Activated CD4-positive, CD25-positive, alpha-beta regulatory T cell treated with anti-CD3 and anti-CD28 coated beads, Interleukin-2, amount 50 U/mL, for 24 hours (primary cell): ENCODE measurements at regions not wholly inside any gene's neighbourhood (a gene's known extent, or its start where the extent isn't known, plus 50 kb on each side); places are given as distances from the start of the nearest gene placed in this dataset.
"Not testable (repeated sequence)": the region's sequence is repeated elsewhere in the genome, so short reads cannot be mapped to it uniquely, and the experiment has no call there.

ENCODE experiments used
- ATAC-seq, 2 donors: fragments of 150-1000 bp; cut with Tn5 transposase; one replicate each; pipeline ENCODE4 v1.10.0; 2021; ENCODE audit warnings: mild to moderate bottlenecking in 1 of 2, moderate library complexity in 1 of 2

DNA sequence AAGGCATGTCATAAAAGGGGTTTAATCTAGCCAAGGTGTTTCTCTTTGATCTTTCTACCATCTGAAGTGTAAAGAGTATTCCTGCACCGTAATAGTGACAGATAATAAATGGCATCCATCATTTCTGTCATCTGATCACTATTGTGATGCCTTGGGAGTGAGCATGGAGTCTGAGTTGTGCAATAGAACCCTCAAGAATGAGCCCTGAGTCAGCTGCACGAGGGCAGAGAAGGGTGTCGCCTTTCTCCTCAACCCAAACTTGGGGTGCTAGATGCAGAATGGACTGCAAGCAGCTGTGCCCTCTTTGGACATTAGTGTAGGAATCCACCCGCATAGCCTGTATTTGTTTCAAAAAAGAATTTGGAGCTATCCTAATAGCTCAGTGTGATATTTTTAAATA lies 115.2 kb downstream of the ZNF37A start:
- no peak for ATAC-seq

DNA sequence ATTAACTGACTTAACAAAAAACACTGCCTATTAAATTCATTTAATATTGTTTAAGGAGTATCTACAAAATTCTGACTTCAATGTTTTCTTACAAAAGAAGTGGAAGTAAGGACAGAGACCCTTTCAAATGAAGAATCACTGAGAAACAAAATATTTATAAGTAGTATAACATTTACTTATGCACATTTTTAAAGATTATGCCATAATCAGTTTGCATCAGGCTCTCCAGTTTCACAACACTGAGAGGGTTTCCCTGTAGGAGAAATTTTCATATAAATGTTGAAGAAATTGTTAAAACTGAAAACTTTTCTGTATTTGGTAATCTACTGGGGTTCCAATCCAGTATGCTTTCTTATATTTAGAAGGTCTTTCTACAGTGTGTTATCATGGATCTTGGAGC lies 115.6 kb downstream of the ZNF37A start:
- ATAC-seq: not testable (repeated sequence)

DNA sequence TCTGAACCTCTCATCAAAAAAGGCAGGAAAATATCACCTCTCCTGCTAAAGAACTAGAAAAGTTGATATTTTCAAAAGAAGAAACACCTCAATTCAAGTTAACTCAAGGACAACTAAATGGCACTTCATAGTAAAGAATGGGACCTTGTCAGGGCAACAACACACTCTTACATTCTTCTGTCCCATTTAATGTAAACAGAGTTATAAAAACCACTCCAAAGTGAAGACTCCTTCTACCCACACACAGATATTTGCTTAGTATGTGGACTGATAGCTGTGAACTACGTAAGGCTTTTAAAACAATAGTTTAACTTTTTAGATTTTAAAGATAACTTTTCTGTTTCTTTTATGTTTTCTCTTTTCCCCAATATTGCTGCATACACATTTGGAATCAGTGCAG lies 118.3 kb downstream of the ZNF37A start:
- ATAC-seq: no peak

DNA sequence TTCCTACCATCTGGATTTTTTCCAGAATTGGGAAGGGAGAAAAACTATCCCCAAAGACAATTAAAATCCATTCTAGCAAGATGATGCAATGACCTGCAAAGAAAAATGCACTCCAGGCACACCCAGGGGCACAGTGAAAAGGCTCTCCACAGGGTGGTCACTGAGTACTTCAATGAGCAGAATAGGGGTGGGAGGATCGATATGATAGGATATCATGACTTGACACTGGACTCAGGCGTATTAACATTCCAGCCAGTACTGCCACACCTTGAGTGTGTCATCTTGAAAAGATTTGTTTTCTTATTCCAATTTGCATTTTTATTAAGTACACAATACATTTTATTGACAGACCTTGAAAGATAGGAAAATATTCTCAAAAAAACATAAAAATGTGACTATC lies 132.2 kb downstream of the ZNF37A start:
- ATAC-seq: no peak

DNA sequence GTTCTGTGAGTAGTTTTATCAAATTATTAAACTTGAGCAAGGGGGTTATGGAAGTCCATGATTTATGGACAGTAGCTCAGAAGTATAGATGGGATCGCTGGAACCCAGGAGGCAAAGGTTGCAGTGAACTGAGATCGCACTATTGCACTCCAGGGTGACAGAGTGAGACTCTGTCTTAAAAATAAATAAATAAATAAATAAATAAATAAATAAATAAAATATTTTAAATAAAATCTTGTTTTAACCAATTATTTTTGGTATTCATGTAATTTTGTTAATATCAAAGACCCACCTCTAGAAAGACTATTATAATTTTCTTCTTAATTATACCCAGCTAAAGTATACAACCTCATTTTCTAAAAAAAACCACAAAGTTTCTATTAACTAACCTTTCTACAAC lies 134.3 kb downstream of the ZNF37A start:
- no peak for ATAC-seq

DNA sequence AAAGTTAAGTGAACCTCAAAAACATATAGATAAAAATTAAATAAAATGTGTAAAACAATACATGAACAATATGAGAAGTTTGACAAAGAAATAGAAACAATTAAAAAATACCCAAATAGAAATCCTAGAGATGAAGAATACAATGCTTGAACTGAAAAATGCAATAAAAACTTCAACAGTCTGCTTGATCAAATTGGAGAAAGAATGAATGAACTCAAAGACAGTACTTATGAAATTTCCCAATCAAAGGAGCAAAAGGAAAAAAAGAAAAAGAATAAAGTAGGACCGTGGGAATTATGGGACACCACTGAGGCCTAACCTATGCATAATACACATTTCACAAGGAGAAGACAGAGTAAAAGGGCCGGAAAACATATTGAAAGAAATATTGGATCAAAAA lies 144.3 kb downstream of the ZNF37A start:
- not testable (repeated sequence) for ATAC-seq

DNA sequence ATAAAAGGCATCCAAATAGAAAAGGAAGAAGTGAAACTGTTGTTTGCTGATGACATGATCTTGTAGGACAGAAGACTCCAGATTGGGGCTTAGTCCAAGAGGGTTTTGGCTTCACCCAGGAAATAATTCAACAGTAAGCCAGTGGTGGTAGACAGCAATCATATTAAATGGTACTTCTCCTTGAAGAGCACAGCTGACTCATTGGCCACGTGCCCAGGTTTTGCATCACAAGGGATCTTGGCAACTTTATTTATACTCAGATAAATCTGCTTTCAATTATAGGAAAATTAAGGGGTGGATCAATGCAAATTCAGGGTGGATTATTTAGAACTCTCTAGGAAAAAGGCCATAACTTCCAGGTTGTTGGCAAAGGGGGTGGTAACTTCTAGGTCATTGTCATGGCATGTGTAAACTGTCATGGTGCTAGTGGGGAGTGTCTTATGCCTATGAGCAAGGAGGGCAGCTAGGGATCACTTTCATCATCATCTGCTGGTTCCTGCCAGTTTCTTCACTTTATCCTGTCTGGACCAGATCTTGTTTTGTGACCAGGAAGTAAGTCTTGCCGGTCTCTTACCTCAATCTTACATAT lies 148.0 kb downstream of the ZNF37A start:
- not testable (repeated sequence) for ATAC-seq

DNA sequence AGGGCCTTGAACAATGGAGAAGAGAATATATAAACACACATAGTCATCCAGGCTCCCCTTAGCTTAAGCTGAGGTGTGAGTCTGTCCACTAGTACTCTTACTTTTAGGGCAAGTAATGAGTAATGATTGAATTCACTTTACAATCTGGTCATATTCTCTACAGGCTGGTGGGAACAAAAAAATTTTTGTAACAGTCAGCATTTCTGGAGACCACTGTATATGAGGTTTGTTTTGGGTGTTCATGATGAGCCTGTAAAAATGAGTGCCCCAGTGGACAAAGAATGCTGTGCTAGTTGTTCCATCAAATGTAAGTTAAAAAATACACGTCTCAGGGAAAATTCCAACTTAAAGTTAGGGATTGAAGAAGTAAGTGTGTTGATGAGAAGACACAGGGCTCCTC lies 154.0 kb downstream of the ZNF37A start:
- ATAC-seq: not testable (repeated sequence)

DNA sequence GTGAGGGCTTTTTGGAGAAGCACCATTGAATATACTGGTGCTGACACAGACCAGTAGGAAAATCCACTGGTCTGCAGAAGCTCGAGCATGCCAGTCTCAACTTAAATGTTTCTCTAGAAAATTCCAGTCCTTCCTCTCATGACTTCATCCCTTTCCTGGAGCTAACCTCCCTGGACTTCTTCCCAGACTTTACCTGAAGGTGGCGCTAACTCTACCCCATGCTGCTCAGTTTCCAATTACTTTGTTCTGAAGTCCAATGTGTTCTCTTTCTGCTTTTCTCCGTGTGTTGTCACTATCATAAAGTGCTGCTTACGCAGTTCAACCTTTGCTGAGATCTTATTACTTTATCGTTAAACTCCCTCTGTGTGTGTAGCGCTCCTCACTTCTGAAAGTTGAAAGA lies 158.4 kb downstream of the ZNF37A start:
- ATAC-seq: not testable (repeated sequence)

DNA sequence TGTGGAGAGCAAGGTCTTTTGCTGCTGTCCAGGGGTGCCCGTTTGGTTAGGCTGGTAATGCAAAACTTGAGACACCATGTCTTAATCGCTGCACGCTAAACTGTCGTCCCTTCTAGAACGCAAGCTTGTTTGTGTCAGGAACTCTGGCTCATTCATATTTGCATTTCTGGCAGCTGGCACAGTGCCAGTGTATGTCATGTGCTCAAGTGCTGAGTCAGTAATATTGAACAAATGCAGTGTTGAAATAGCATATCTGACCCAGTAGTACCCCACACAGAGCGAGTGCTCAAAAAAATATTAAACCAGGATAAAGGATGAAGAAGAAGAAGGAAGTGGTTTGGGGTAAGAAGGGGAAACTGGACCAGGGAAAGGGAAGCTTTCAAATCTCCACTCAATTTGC lies 173.4 kb downstream of the ZNF37A start:
- ATAC-seq: not testable (repeated sequence)

DNA sequence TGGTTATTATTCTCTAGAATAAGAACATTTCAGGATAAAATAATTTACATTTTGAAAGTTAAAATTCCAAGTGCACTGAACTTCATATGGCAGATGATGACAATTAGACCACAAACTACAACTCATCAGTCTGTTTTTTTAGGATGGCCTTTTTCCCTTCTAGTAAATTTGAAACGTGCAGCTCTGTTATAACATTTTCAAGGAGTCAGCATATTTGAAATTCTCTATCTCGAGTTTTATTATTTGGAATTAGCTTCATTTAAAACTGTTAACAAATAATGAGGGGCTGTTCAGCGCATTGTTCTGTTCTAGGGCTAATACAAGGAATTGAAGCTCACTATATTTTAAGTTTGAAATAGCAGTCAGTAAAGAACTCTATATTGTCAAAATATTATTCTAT lies 176.9 kb downstream of the ZNF37A start:
- not testable (repeated sequence) for ATAC-seq

GRCh38 chr10:38274879-38275278 lies 180.7 kb downstream of the ZNF37A start:
- not testable (repeated sequence) for ATAC-seq

DNA sequence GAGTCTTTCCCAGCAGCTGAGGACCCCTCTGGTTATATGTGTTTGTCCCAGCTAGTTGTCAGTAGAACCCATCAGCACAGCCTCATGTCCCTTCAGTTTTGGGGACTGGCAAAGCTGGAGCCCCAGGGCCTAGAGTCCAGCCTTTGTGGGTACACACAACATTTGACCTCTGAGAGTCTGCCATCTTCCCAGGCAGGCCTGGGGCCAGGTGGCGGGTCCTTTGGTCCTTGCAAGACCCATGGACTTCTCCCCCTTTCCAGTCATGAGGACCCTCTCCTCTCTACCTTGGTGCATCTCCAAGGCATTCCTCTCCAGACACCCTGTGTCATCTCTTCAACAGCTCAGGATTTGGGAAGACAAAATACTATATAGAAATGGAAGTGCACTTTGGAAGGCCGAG lies 198.4 kb downstream of the ZNF37A start:
- not testable (repeated sequence) for ATAC-seq

DNA sequence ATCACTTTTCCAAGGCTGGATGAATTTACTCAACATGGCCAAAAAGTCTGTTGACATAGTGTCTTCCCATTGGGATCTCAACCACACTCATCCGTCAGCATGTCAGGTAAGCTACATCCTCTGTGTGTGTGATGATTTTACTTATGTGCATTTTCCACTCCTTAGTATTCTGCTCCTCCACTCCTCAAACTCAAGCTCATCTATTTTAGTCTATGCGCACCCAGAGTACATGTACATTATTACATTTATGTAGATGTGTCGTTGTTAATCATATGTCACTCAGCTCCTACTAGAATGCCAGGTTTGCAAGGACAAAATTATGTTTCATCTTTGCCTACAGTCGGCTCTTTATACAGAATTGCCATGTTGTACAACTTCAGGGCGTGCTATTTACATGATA lies 216.0 kb downstream of the ZNF37A start:
- not testable (repeated sequence) for ATAC-seq

GRCh38 chr10:38315090-38315805 lies 221.1 kb downstream of the ZNF37A start:
- not testable (repeated sequence) for ATAC-seq

- ATAC-seq: not testable (repeated sequence)
Measured at GRCh38 chr10:38321393-38321792, 227.3 kb downstream of the ZNF37A start.

- ATAC-seq: not testable (repeated sequence)
Measured at GRCh38 chr10:38330306-38330705, 236.2 kb downstream of the ZNF37A start.

- not testable (repeated sequence) for ATAC-seq
Measured at GRCh38 chr10:38331106-38331505, 237.0 kb downstream of the ZNF37A start.

DNA sequence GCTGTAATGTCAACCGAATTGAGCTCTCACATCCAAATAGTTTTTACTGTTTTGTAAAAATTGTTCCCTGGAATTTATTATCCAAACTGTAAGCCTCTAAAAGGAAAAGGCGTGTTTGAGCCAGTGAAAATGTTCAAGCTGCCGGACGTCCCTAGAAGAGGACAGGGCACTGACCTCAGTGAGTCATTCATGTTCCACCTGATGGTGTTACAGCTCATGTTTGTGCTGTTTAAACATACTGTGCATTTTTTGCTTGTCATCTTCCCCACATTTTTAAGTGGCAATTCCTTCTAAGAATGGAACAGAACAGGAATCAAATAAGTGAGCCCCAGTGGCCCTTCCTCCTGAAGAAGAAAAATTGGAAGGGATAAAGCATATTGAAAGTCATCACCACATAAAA lies 239.6 kb downstream of the ZNF37A start:
- ATAC-seq: not testable (repeated sequence)

GRCh38 chr10:38350645-38351044 lies 256.5 kb downstream of the ZNF37A start:
- ATAC-seq: not testable (repeated sequence)

DNA sequence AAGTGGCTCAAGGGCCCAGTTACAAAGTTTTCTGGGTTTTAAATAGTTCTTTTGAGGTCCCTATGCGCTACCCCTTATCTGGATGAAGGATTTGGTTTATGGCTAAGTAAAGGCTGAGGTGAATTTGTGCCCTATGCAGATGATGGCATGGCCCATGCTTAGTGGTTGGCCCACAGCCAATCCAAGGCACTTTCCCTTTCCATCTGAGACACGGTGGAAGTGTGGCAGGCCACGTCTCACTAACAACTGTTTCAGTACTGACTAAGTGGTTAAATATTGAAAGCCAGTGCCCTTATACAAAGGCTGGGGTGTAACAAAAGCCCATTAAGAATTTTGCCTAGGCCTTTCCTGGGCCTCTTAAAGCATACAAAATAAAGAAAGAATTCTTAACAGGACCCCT lies 260.3 kb downstream of the ZNF37A start:
- ATAC-seq: not testable (repeated sequence)

DNA sequence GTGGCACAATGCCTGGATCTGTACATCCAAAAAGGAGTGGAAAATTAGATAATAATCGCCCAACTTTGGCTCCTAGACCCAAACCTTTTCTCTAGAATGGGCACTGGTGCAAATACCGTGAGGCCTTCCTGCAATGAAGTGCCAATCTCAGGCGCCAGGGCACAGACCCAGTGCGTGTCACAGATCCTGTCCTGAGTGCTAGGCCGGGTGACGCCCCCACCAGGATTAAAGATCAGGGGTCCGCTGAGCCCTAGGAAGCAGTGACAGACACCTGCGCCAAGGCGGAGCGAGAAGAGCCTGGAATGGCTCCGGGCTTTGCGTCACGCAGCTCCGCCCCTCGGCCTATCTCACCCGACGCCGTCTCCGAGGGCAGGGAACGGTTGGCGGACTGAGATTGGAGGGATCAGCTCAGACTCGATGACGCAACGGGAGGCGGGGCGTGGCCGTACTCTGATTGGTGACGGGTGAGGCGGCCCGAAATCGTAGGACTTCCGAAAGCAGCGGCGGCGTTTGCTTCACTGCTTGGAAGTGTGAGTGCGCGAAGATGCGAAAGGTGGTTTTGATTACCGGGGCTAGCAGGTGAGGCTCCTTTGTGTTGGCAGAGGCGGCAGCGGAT lies 261.9 kb downstream of the ZNF37A start:
- ATAC-seq: peak; percentile 99 to 100

- peak; percentile 25 to 30 for ATAC-seq
Measured at GRCh38 chr10:38356527-38356926, 262.4 kb downstream of the ZNF37A start.

DNA sequence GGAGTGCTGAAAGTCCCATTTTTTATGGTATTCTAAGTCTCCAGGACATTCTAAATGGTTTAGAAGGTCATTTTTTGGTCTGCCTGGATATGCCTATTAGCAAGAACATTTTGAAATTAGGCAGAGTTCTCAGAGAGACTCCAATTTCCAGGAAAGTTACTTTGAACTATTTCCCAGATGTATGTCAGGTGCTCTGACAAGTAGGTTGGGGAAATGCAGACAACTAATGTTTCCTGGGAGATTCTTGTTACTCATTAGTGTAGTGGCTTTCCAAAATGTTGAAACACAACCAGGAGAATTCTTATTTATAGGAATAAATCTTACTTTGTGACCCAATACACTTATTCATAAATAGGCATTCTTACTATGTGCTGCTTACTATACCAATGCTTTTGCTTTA lies 268.4 kb downstream of the ZNF37A start:
- not testable (repeated sequence) for ATAC-seq
